Heart left ventricle (tissue), 16 donors: ENCODE measurements at regions not wholly inside any gene's neighbourhood (a gene's known extent, or its start where the extent isn't known, plus 50 kb on each side); places are given as distances from the start of the nearest gene placed in this dataset.

Experiments
- ATAC-seq, 4 donors: fragments of 200-7000 bp; cut with Tn5 transposase; one replicate each; pipeline ENCODE4 v1.9.1; 2020 to 2022; ENCODE audit warnings: moderate library complexity in 4 of 4, mild to moderate bottlenecking in 3 of 4, moderate number of reproducible peaks in 1 of 4
- DNase-seq, 5 donors: peaks; one replicate each; pipeline ENCODE4 v3.0.0-alpha.2; 2020
- H3K27ac ChIP-seq, 12 donors: fragments of 200-600 bp; sonication (generic) in 4 of 12; one replicate each; pipeline versions ENCODE4 v1.5.0 to v1.8.0; 2016 to 2022; ENCODE audit warnings: mild to moderate bottlenecking in 2 of 12
- H3K27me3 ChIP-seq, 9 donors: fragments of 200-600 bp; sonication (generic) in 2 of 9; one replicate each; pipeline versions ENCODE4 v1.5.1 to v1.8.0; 2016 to 2022; ENCODE audit warnings: mild to moderate bottlenecking in 3 of 9
- H3K36me3 ChIP-seq, 9 donors: fragments of 200-600 bp; sonication (generic) in 2 of 9; one replicate each; pipeline versions ENCODE4 v1.5.0 to v1.8.0; 2018 to 2022; ENCODE audit warnings: mild to moderate bottlenecking in 2 of 9
- H3K4me1 ChIP-seq, 12 donors: fragments of 200-600 bp; sonication (generic) in 4 of 12; one replicate each; pipeline versions ENCODE4 v1.5.0 to v1.8.0; 2016 to 2022; ENCODE audit warnings: mild to moderate bottlenecking in 3 of 12
- H3K4me3 ChIP-seq, 12 donors: fragments of 200-600 bp; sonication (generic) in 4 of 12; one replicate each; pipeline versions ENCODE4 v1.5.0 to v1.8.0; 2017 to 2022; ENCODE audit warnings: mild to moderate bottlenecking in 9 of 12, moderate library complexity in 4 of 12
- H3K9me3 ChIP-seq, 12 donors: fragments of 200-600 bp; sonication (generic) in 4 of 12; one replicate each; pipeline versions ENCODE4 v1.5.0 to v1.8.0; 2016 to 2022; ENCODE audit warnings: mild to moderate bottlenecking in 1 of 12
- POLR2A ChIP-seq, 2 donors: fragments of 450-650 bp; IDR thresholded peaks; one replicate each; pipeline ENCODE4 v1.6.1; 2017; ENCODE audit warnings: antibody characterized with exemption in 2 of 2, mild to moderate bottlenecking in 2 of 2, moderate library complexity in 2 of 2
- WGBS, 4 donors: extraction: QIAGEN DNeasy Blood & Tissue Kit in 2 of 4; methylation state at CpG; one replicate each; pipeline versions ENCODE4 v1.1.5 to v1.1.7; 2013 to 2018; 5-methylcytosine and 5-hydroxymethylcytosine counted together
- intact Hi-C, 10 donors: fragments of 100-400 bp; cut with DNase I; formaldehyde crosslinking; loops; one replicate each; pipeline versions ENCODE4 v1.11.1 to v1.14.2; 2022
- TF ChIP-seq, protein P1 (sequence below), 12 donors: fragments of 200-600 bp; sonication (generic) in 4 of 12; IDR thresholded peaks; one replicate each; pipeline versions ENCODE4 v1.5.0 to v1.8.0; 2018 to 2022; ENCODE audit warnings: antibody characterized with exemption in 12 of 12, mild to moderate bottlenecking in 5 of 12
- donor health status: ischemic (EF 13 %, LVEDD 7.1; RV severe dilation, severe dysfunction).
- donor health status: healthy with polysubstance abuse.
- donor health status: DM: no; HTN: yes; CAD: no.
- donor health status: DM: no; HTN: no; CAD: no.
- donor health status: ischemic (EF 25% LVEDD 6.9; RV normal size, moderate dysfunction).
- donor health status: ischemic (EF 25% LVEDD 5.7; RV mildly dilated, moderate dysfunction).
- donor health status: healthy.
- donor health status: DM: yes; HTN: yes; CAD: no.
- donor health status: ischemic (EF 35%, LVEDD 5.7; RV mildly dilated, moderate dysfunction).
- donor health status: nonischemic (EF 11% LVEDD 7.7; RV severe dilation, severe dysfunction).
- donor health status: DM: yes; HTN: yes; CAD: no.
- donor health status: PGD.
- donor health status: ischemic (EF 29% LVEDD 5.4; RV normal size, mild dysfunction).
- donor health status: nonischemic (EF 23%, LVEDD 6.1; RV moderate dilation, normal function).

DNA sequence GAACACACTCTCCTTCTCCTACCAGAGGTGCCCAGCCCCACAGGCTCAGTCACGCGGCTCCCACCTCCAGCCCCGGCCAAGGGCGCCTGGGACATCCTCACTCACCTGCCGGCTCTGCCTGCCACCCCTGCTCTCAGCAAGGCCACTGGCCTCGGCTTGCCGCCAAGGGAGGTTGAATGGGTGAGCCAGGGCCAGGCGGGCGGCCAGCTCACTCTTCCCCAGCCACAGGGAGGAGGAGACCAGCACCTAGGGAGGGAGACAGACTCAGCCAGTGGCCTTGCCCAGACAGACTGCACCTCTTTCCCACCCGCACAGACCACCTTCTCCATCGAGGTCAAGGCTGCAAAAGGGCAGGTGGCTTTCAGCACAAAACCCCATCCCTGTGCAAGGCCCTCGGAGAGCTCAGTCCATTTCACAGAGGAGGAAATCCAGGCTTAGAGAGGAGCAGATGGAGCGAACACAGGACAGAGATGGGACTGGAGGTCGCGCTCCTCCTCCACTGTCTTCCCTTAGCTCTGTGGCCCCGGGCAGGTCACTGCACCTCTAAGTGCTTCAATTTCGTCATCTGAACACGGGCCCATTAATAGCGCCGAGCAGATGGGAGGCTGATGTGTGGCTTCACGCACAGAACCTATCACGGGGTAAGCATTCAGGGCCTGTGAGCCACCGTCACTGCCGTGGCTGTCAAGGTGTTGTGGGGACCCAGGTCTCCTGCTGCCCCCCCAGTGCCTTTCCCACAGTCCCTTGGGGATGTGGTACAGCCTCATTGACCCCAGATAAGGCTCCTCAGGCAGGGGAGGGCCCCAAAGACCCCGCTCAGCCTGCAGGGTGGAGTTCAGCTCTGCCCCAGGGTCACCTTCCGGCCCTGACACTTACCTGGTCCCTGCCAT lies 56.1 kb downstream of the RMI2 start:
- ATAC-seq (peak; percentile 50 to 71 (median 66)), DNase-seq (peak; percentile 30 to 76 (median 71))
- Histone ChIP-seq H3K36me3 (no peaks in the 10 kb centered on the region), H3K9me3 (no peaks in the 10 kb centered on the region), H3K27me3 (no peaks in the 10 kb centered on the region), H3K27ac (peak overlapping the region in 1 of 12 donors; percentile 26), H3K4me3 (no peak overlapping the region), H3K4me1 (peaks cover 0 to 5% (median under 1%) of the 10 kb centered on the region in 12 donors)
- TF ChIP-seq, protein P1, sequence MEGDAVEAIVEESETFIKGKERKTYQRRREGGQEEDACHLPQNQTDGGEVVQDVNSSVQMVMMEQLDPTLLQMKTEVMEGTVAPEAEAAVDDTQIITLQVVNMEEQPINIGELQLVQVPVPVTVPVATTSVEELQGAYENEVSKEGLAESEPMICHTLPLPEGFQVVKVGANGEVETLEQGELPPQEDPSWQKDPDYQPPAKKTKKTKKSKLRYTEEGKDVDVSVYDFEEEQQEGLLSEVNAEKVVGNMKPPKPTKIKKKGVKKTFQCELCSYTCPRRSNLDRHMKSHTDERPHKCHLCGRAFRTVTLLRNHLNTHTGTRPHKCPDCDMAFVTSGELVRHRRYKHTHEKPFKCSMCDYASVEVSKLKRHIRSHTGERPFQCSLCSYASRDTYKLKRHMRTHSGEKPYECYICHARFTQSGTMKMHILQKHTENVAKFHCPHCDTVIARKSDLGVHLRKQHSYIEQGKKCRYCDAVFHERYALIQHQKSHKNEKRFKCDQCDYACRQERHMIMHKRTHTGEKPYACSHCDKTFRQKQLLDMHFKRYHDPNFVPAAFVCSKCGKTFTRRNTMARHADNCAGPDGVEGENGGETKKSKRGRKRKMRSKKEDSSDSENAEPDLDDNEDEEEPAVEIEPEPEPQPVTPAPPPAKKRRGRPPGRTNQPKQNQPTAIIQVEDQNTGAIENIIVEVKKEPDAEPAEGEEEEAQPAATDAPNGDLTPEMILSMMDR (IDR thresholded peaks at IDR 0.05): no peak
- TF ChIP-seq POLR2A (IDR thresholded peaks at IDR 0.05): no peak
- 74 to 92% (median 80%) methylated on average over 6 to 26 of the region's 26 CpGs for WGBS, 4 donors
- intact Hi-C loops: loop anchor here in 6 of 10 donors (10.0 kb wide), 3 partner anchors 93 to 663 kb away; no protein-coding TSS in a partner anchor

DNA sequence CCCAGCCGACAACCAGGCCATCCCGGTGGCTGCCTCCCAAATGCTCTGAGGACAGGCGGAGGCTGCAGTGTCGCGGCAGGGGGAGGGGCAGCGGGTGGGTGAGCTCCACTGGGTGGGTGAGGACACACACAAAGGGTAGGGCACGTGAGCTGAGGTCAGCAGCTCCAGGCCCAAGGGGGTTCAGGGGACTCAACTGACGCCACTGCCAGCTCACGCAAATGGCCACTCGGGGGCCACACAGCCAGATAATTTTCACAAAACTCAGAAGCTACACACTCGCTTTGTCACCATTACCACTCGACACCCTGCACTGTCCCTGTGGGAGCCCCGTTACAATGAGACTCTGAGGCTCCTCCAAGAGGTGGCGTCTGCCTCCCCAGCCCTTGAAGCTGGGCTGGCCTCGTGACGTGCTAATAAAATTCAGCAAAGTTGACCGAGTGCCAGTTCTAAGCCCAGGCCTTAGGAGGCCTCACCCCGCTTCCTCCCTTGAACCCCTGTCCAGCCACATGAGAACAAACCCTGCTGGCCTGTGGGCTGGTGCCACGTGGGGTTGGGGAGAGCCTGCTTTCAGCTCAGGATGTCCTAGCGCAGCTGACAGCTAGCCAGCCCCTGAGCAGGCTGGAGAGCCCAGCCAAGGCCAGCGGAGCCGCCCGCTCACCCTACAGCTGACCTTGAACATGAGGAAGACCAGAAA lies 56.9 kb downstream of the RMI2 start:
- Histone ChIP-seq H3K36me3 (no peaks in the 10 kb centered on the region), H3K4me1 (peaks cover 0 to 3% (median 0%) of the 10 kb centered on the region in 12 donors), H3K27ac (peak overlapping the region in 3 of 12 donors; percentile 26 to 49 (median 46)), H3K27me3 (no peaks in the 10 kb centered on the region), H3K9me3 (peaks cover 0 to under 1% (median 0%) of the 10 kb centered on the region in 12 donors), H3K4me3 (no peak overlapping the region)
- ATAC-seq (peak; percentile 26 to 76 (median 56)), DNase-seq (peak in 3 of 5 donors; percentile 29 to 66 (median 46))
- intact Hi-C loops: loop anchor here in 6 of 10 donors (10.0 kb wide), 3 partner anchors 93 to 663 kb away; no protein-coding TSS in a partner anchor
- 60 to 77% (median 68%) methylated on average over 13 to 23 of the region's 23 CpGs for WGBS, 4 donors
- TF ChIP-seq, protein P1 (IDR thresholded peaks at IDR 0.05): no peak
- no peak for TF ChIP-seq POLR2A (IDR thresholded peaks at IDR 0.05)

DNA sequence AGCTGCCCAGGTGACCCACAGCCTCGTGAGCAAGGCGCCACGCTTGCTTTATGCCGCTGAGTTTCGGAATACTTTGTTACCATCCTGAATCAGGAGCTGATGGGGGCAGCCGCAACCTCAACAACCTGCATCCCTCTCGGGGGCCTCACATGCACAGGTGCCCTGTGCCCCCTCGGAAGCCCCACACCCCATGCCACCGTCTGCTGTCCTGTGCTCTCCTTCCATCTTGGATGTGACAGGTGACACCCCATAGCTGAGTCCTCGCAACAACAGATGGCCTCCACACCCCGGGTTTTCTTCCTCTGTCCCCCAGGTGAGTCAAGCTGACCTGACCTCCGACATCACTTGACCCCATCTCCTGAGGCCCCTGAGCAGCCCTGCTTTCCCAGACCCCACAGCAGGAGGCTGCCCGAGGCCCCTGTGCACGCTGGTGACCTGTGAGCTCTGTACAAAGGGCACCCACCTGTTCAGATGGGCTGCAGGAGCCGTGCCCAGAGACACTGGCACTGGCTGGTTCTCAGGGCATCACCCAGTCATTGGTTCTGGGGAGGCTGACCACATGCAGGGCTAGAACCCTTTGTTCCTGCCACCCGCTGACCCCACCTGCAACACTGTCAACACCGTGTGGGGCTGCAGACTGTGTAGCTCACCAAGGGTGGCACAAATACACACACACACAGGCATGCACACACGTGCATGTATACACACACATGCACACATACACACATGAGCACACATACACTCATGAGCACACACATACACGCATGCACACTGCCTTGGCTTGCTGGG lies 57.7 kb downstream of the RMI2 start:
- ATAC-seq: no peak
- DNase-seq: peak in 1 of 5 donors; percentile 9
- 85 to 90% (median 87%) methylated on average over 16 to 19 of the region's 19 CpGs for WGBS, 4 donors
- peaks cover 0 to 3% (median 0%) of the 10 kb centered on the region in 12 donors for H3K4me1 ChIP-seq
- H3K4me3 ChIP-seq: no peak overlapping the region
- intact Hi-C loops: loop anchor here in 6 of 10 donors (10.0 kb wide), 3 partner anchors 92 to 662 kb away; no protein-coding TSS in a partner anchor
- H3K27me3 ChIP-seq: no peaks in the 10 kb centered on the region
- TF ChIP-seq, protein P1 (IDR thresholded peaks at IDR 0.05): no peak
- no peak for TF ChIP-seq POLR2A (IDR thresholded peaks at IDR 0.05)
- H3K36me3 ChIP-seq: no peaks in the 10 kb centered on the region
- peak overlapping the region in 2 of 12 donors; percentile 26 to 46 for H3K27ac ChIP-seq
- peaks cover 0 to 3% (median 0%) of the 10 kb centered on the region in 12 donors for H3K9me3 ChIP-seq
